Choroid plexus epithelial cell (primary cell): ENCODE measurements at regions not wholly inside any gene's neighbourhood (a gene's known extent, or its start where the extent isn't known, plus 50 kb on each side); places are given as distances from the start of the nearest gene placed in this dataset.

Experiments used
- DNase-seq: peaks from one replicate; pipeline ENCODE4 v3.0.0-alpha.2; 2010; ENCODE audit warnings: low read depth
- H3K4me3 ChIP-seq: 2 replicates; pipeline ENCODE4 v1.5.1; 2011; ENCODE audit warnings: low read depth, mild to moderate bottlenecking, control low read depth, low read length, moderate library complexity
- CTCF ChIP-seq: conservative IDR thresholded peaks from 2 replicates; pipeline ENCODE4 v1.5.1; 2011; ENCODE audit warnings: low read depth, mild to moderate bottlenecking, control low read depth, inconsistent platforms, low read length, moderate library complexity

DNA sequence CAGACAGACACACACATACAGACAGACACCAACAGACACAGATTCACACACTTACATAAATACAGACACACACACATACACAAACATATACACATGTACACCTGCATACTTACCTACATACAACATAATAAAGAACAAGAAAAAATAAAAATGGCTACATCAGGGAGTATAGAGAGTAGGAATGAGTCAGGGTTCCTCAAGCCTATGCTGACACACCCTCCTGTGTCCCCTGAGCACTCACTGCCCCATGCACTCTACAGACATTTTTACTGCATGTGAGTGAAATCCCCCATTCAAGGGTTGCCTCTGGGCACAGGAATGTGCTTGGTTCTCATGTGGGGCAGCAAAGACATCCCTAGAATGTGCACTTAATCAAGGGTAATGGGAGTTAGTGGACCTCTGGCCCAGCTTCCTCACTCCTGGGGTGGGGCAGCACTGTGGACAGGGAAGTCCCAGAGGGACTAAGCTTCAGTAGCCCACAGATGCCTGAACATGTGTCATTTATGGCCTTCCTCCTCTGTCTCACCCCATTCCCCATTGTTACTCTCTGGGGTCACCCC, 185.9 kb upstream of the FOXA2 start:
- no peak overlapping the region for H3K4me3 ChIP-seq
- DNase-seq = no peak
- no peak for TF ChIP-seq CTCF

GRCh38 chr20:22771706-22772105, 187.3 kb upstream of the FOXA2 start:
- H3K4me3 ChIP-seq = no peak overlapping the region
- no peak for DNase-seq
- no peak for TF ChIP-seq CTCF

DNA sequence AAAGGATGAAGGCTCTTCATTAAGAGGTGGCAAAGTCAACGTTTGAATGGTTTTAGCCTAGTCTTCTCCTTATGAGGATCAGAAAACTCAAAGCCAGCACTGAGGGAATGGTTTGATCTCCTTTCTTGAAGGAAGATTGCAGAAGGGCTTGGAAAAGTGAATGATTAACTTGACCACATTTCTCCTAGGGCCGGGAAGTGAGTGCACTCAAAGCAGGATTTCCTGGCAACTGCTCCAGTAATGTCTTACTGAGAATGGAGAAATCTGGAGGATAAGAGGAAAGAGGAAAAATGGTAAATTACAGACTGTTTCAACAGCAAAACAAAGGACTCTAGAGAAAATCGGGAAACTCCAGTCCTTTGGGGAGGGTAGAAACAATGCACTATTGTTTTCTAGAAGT, 189.0 kb upstream of the FOXA2 start:
- H3K4me3 ChIP-seq = no peak overlapping the region

GRCh38 chr20:22775256-22775655, 190.9 kb upstream of the FOXA2 start:
- no peak for DNase-seq
- TF ChIP-seq CTCF = no peak
- H3K4me3 ChIP-seq = no peak overlapping the region

More for the DNA sequence above, 189.0 kb upstream of the FOXA2 start:
- TF ChIP-seq CTCF = no peak
- DNase-seq = no peak

GRCh38 chr20:22775671-22776139, 191.3 kb upstream of the FOXA2 start:
- H3K4me3 ChIP-seq = no peak overlapping the region
- peak; percentile 62 for DNase-seq
- no peak for TF ChIP-seq CTCF

DNA sequence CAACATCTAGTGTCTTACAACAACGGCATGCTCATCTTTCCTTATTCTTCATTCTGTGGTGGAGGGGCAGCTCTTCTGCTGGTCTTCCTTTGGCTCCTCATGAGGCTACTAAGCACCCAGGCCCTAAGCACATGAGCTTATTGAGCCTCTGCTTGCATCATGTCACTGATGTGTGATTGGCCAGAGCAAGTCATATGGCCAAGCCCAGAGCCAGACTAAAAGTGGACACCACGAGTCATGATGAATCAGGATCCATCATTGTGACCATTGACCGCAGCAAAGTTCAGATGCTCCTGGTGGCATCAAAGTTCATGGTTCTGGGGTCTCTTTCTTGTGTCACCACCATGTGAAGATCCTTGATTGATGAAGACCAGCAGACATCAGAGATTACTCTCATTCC, 192.0 kb upstream of the FOXA2 start:
- no peak for DNase-seq
- no peak for TF ChIP-seq CTCF
- H3K4me3 ChIP-seq = no peak overlapping the region

GRCh38 chr20:22779878-22780277, 195.5 kb upstream of the FOXA2 start:
- no peak for TF ChIP-seq CTCF
- H3K4me3 ChIP-seq = no peak overlapping the region
- DNase-seq = no peak
